ENCODE measurements at regions not wholly inside any gene's neighbourhood (a gene's known extent, or its start where the extent isn't known, plus 50 kb on each side); places are given as distances from the start of the nearest gene placed in this dataset.

DNA sequence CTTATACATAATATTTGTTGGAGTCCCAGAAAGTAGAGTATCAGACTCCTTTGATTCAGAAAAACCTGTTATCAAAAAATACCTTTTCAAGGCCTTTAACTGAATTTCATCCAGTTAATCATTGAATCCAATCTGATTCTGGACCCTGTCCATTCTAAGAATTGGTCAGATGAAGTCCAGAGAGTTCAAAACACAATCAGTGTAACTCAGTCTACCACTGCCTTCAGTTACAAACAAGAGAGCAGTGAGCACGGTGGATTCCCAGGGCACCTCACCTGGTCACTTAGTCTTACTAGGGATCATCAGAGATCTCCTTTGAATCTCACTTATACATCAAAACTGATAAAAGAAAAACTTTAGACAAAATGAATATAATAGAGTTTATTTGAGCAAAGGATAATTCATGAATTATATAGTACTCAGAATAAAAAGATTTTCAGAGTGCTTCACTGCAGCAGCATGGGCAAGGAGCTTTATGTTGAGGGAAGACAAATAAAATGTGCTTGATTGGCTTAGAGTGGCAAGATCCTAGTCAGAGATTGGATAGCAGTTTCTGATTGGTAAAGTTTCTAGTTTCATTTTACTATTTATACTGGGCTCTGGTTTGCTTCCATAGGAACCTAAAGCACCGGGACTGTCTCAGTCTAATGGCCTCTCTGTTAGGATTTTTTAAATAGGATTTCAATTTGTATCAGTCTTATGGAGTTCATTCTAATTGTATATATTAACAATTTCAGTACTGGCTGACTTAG, 474.9 kb upstream of the GOLIM4 start:
- no peak for DNase-seq

DNA sequence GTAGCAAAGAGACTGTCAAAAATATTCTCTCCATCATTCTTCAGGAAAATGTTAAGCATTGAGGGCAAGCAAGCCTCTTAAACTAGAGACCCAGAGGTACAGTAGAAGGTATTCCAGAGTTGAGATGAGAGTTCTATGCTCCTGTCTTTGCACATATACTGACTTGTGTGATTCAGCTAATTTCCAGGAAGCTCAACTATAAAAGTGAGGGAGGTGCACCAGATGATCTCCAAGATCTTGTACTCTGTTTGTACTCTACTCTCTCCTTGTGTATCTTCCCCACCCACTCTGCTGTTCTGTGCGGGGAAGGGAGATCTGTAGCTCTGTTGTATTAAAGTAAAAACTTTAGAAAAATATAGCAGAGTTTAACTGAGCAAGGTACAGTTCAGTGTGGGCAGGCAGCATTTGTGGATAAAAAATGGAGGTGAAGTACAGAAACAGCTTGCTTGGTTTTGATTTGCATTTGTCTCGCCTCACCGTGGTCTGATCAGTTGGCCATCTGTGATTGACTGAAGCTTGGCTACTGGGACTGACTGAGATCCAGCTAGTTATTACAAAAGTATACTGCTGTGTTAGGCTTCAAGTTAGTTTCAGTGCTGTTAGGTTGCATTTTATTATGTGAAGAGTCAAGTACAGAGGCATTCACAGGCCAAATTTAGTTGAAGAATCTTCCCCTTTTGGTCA, 463.1 kb upstream of the GOLIM4 start:
- DNase-seq, result no peak

DNA sequence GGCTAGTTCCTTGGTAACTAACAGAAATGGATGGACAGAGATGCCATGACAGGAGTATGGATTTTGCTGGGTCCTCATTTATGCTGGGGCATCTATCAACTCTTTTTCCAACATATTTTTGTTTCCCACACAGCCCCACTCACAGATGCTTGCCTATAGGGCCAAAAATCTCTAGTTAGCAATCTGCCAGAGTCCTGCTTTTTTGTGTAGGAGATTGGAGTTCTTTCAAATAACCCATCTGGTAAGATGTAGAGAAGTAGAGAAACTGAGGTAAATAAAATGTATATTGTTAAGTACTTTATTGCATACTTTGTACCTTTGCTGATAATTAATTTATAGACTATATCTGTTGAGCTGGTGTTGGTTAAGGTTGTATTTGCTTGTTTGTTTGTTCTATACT, 456.5 kb upstream of the GOLIM4 start:
- DNase-seq, result no peak

DNA sequence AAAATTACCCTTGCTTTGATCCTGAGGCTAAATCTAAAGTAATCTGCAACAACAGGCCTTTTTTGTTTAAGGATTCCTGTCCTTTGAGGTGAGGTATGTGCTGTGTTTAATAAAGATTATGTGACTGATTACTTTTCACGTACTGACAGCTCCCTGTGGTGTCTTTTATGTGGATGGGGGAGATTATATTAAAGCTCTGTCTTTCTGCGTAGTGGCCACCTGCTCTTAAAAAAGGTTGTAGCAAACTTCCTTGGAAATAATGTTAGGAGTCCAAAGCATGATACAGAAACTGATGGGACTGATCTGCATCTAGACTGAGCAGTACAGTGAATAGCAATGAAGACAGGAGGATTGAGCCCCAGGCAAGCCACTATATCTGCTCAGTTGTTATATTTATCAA, 453.0 kb upstream of the GOLIM4 start:
- no peak for DNase-seq

DNA sequence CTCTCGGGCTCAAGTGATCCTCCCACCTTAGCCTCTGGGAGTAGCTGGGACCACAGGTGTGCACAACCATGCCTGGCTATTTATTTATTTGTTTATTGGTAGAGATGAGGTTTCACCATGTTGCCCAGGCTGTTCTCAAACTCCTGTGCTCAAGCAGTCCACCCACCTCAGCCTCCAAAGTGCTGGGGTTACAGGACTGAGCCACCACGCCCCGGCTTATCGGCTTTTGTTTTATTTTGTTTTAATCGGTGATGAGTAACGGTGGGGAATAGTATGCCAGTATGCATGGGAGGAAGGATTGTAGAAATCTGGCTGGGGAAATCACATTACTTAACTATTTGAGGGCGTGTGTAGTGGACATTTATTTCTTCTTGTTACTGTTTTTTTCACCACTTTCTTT, 451.0 kb upstream of the GOLIM4 start:
- no peak for DNase-seq

DNA sequence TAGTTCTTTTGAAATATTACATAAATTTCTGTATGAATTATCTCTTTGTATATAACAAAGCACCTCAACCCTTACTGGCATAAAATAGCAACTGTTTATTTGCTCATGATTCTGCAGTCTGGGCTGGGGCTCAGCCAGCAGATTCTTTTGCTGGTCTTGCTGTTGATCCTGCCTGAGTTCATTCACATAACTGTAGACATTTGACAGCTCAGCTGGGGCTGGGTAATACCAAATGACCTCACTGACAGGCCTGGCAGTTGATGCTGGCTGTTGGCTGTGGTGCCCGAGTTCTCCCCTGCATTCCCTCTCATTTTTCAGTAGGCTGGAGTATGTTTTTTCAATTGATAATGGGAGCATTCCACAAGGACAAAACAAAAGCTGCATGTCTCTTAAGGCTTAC, 449.9 kb upstream of the GOLIM4 start:
- no peak for DNase-seq

DNA sequence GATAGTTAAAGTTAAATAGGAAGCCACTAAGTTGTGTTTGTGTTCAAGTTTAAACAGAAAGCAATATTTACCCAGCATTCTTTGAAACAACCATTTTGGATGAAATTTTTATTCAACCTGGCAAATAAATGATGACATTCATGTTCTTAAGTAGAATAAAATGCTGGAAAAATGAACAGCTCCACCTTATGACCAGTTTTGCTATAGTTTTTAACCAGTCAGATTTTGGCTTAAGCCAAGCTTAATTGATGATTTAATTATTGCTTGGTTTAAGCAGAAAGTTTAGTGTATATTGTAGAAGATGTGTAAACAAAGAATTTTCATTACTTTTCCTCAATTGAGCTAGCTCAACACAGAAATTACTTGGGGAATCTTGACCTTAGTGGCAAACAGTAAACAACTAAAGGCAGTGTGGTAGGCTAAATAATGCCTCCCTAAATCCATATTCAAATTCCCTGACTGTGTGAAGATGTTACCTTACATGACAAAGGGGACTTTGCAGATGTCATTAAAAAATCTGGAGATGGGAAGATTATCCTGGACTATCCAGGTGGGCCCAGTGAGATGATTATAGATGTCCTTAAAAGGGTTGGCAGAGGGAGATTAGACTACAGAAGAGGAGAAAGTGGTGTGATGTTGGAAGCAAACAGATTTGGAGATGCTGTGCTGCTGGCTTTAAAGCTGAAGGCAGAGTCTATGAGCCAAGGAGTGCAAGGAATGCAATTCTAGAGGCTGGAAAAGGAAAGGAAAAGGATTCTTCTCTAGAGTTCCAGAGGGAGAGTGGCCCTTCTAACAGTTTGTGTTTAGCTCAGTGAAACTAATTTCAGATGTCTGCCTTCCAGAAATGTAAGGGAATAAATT, 448.6 kb upstream of the GOLIM4 start:
- DNase-seq, result no peak

DNA sequence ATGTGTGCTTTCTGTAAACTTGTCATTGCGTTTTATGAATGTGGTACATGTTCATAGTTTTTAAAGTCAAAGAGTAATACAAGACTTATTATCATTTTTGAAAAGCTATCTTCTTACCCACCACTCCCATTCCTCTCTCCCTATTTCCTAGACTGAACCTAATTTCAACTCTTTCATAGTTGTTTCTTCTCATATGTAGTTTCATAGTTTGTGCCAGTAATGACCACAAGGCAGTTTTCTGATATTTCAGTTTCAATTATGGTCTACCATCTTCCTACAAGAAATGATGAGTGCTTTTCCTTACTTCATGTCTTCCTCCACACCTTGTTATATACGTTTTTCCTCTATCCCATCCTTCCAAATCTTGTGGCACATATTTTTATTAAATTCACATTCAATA, 445.0 kb upstream of the GOLIM4 start:
- DNase-seq, result no peak

DNA sequence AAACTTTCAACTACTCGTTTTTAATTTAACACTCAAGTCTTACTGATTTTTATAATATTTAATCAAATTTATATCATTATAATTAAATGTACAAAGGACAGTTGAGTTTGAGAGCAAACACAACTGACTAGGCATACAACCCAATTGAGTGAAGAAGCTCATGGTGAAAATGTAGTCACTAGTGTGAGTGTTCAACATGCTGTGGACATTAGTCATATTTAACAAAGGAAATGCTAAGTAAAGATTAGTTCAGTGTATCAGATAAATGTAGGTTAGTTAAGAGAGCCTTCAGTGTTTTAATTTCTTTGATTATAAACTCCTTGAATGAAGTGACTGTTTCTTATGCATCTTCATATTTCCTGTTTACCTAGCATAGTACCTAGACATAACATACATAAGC, 444.2 kb upstream of the GOLIM4 start:
- no peak for DNase-seq

DNA sequence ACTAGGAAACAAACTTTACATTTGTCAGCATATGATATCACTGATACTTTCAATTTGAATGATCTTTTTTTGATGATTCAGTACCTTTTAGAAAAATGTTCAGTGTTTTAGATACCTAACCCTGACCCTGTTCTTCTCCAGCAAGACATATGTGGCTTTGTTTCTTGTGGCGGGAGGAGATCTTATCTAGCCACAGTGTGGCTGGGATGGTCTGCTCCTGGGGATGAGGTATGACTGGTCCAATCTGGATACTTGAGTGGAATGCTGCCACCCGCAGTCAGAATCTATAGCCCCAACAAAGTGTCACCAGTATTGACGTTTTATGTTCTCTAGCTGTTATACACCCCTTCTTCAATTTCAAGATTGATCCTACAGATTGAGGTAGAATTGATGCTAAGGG, 439.0 kb upstream of the GOLIM4 start:
- DNase-seq, result no peak

DNA sequence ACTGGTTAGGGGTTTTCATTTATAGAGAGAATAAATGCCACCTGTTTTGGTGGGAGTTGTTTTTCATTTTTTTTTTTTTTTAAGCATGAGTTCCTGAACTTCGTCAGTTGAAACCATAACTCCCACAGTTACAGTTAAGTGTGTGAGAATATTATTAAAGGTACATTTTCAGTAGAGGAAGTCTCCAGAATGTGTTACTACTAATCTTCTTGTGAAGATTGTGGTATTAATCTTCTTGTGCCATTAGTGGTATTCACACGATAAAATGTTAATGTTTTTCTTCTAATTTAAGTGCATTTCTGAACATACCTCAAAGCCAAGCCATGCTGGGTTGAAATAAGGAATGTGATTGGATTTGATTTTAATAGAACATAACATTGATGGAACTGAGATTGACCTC, 437.9 kb upstream of the GOLIM4 start:
- no peak for DNase-seq

DNA sequence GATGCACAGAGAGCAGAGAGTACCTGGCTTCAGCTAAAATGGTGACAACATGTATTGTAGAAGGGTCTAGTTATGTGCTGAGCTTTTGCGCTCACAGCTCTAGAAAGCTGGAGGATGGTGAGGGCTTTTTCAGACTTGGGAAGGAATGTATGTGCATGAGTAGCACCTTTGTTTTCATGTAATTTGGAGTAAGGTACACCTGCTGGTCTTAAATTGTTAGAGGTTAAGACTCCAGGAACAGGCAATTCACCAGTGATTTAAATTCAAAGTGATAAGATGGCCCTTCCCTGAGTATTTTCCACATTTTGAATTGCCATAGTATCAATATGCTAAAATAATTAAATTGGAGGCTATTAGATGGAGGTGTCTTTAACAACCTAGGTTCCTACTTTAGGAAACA, 436.4 kb upstream of the GOLIM4 start:
- DNase-seq, result no peak

DNA sequence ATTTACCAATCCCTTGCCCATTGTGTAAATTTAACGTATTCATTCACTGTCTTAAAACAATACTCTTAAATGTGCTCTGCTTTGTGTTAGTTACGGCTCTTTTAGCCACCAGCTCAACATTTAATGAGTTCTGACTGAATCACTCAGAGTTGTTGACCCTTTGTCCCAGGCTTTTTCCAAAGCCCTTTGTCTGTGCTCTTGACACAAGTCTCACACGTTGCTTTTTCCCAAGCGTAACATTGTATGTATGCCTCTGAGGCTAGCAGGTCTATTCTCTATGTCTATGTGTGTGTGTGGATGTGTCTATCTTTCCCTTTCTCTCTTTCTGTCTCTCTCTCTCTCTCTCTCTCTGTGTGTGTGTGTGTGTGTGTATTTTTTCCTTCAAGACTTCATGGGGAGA, 435.4 kb upstream of the GOLIM4 start:
- no peak for DNase-seq

DNA sequence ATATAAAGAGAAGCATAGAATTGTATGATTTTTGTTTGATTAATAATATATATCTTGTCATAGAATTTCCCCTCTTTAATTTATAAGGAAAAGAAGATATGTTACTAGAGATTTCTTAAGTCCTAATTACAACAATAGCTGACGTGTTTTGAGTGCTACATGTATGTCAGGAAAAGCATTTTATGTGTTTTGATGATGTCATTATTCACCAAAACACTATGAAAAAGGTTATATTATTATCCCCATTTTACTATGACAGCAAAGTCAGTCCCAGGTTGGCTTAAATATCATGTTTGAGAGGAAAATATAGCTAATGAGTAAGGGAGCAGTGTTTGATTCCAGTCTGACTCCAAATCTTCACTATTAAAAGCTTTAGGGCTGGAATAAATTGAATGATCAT, 428.4 kb upstream of the GOLIM4 start:
- no peak for DNase-seq

DNA sequence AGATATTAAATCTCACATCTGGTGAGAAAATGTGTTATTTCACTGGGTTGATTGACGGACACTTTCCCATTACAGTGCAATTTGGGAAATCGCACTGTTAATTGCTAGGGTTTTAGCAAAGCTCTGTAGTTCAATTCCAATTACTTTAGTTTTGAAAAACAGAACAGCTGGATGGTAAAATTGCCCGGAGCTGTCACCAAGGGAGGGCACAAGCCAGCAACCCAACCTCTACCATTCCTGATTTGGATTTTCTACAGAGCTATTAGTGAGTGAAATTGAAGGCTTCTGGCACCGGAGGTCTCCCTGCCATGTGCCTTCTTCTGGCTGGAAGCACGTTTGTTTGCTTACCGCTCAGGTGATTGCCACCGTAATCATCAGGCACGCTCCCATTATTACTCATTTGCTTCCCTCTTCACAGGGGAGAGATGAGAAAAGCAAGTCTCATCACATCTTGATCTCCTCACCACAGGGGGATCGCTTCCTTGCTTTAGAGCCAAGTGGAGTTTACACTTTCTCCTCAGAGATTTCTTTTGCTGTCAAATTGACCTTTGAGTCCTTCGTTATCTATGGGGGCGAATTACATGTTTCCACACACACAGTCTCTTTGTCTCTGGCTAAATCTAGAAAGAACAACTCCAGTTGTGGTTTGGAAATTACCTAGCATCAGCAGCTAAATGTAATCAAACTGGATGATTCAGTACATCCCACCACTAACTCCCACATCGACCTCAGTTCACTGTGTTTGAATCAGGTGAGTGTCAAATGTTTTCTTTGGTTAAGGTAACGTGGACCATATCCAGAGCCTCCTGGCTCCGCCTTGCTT, 421.7 kb upstream of the GOLIM4 start:
- DNase-seq, result no peak

DNA sequence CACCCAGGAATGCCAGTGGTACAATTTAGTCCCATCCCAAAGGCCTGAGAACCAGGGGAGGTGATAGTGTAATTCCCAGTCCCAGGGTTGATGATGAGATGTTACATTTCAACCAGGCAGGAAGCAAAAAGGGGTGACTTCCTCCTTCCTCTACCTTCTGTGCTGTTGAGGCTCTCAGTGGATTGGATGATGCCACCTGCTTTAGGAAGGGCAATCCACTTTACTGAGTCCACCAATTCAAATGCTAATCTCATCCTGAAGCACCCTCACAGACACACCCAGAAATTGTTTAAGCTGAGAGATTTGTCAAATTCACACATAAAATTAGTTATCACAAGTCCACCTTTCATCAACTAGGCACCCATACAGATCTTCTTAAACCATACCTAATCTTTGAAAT, 418.5 kb upstream of the GOLIM4 start:
- DNase-seq, result no peak

DNA sequence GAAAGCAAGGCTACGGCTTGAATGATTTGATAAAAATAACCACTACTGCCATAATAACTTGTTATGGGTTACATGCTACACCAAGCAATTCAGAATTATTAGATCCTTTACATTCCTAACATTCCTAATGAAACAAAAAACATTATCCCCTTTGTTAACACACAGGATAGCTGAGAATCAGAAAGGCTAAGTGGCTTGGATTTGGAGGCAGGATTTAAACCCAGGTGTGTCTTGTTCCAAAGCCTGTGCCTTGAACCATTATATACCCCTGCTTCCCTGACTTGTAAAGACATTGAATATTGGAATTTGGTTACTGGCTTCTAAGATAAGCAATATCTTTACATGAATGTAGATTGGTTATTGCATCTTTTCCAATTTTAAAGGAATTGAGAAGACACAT, 417.1 kb upstream of the GOLIM4 start:
- DNase-seq, result no peak

DNA sequence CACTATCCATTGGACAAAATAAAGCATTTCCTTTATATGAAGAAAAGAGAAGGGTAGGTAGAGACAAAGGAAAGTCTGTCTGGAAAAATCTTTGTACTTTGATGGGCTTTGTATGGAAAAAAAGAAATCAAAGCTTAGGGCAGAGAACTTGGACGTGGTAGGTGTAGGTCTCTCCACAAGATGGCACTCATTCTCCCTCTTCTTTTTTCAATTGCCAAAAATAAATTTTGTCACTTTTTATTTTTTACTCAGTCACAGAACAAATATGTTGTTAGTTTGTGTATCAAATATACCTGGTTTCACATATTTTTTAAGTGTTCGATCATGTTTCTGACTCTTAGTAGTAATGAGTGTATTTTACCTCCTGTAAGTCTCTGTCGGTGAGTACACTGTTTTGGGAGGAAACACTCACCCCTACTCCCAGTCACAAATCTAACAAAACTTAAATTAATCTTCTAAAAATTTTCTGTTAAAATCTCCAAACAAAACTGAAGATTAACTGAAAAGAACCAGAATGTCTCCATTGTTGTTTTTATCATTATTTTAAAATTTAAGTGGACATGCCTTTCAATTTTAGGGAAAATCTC, 415.8 kb upstream of the GOLIM4 start:
- no peak for DNase-seq

DNA sequence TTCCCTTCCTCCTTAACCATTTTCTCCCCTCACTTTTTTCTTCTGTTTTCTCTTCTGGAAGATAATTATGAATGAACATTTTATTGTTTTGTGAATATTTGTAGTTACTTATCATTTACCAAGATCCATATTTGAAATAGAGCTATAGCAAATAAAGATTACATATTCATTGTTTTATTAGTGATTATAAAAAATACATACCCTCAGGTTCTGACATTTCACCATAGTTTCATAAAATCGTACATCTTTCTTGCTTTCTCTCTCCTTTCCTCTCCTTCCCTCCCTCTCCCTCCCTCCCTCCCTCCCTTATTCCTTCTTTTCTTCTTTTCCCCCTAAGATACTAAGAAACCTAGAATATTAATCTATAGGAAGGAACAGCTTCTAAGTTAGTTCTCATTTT, 410.9 kb upstream of the GOLIM4 start:
- DNase-seq, result no peak

DNA sequence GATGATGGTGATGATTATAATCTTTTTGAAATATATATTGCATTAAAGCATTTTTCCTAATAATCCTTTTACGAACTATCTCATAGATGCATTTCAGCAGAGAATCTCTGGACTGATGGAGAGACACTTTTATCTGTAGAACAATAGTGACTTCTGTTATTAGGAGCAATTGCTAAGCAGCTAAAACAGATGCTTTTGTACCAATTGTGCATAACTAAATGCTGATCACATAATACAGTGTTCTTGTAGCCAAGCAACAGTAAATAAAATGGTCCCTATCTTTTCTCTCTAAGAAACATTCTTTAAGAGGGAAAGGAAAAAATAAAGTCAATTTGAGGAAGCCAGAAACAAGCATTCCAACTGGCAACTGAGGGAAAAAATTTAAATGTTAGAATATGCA, 405.8 kb upstream of the GOLIM4 start:
- DNase-seq, result no peak

DNA sequence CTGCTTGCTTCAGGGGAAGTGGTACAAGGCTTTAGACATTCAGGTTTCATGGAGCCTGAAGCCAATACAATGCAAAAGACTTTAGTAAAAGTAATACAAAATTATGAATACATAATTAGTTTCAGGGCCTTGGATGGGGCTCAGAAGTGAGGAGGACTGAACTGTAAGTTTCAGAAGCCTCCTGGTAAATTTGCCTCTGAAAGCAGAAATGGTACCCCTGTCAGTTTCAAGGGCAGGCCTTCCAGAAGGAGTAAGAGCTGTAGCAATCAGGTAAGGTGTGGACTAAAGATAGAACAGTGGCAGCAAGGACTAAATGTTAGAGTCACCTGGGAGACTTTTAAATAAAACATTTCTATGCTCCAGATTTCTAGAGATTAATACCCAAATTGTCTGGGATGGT, 402.5 kb upstream of the GOLIM4 start:
- no peak for DNase-seq

DNA sequence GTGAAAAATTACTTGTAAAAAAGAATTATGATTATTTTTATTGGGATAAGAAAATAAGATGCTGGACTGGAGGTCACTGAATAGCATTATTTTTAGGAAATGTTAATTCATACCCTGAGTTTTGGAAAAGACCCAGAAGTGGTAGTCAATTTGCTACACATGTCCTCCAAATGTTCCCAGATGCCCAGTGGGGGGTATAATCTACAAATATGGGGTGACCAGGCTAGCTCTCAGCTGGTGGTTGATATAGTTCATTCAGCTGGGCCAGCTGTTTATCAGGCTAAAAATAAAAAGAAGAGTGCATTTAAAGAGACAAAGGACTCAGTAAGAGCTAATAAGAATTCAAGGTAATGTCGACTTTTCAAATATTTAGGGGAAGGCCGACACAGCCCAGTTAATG, 402.0 kb upstream of the GOLIM4 start:
- DNase-seq, result no peak

DNA sequence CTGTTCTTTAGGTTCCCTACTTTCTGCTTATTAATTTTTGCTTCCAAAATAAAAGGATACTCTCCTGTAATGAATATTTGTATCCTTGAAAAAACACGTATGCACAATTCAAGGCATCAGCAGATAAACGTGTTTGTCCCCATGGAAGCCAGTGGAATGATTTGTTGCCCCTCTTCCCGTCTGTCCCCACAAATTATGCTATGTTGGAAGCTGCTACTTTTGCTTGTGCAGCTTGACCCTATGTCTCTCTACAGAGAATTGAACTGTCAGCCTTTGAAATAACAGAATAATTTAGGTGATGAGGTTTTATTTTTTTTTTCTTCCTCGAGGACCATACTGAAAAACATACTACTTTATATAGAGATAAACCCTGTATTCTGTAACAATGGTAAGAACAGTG, 401.5 kb upstream of the GOLIM4 start:
- no peak for DNase-seq

Data from NCI-H510A (cell line).